ENCODE measurements at regions not wholly inside any gene's neighbourhood (a gene's known extent, or its start where the extent isn't known, plus 50 kb on each side); places are given as distances from the start of the nearest gene placed in this dataset.

GRCh38 chr6:135633573-135633972 lies 136.0 kb upstream of the AHI1 start:
- in situ Hi-C loops (cut with MboI; ENCODE audit: low pct_unique_long_range_greater_than_20kb, low sequenced_read_pairs, unreplicated experiment), result no loop called here
- no peak for DNase-seq (ENCODE audit: low spot score)
- TF ChIP-seq CTCF (IDR thresholded peaks at IDR 0.05; ENCODE audit: extremely low read depth, insufficient read depth, missing control alignments), result no peak

DNA sequence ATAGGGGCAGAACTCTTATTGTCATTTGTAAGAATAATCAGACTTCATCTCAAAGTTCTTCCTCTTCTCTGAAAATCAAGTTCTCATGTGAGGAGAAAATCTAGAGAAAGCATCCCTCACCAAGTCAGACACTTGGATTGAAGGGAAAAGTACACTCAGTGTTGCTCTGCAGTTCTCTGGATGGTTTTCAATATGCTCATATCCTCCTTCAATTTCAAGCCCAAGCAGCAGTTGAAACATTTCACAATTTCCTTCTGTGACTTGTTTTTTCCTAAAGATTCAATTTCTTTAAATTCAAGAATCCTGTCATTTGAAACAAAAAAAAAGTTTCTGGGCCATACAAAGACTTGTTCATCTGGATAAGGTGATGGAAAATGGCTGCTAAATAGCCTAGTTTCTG lies 140.2 kb upstream of the AHI1 start:
- TF ChIP-seq CTCF (IDR thresholded peaks at IDR 0.05; ENCODE audit: extremely low read depth, insufficient read depth, missing control alignments), result no peak
- in situ Hi-C loops (cut with MboI; ENCODE audit: low pct_unique_long_range_greater_than_20kb, low sequenced_read_pairs, unreplicated experiment), result no loop called here
- no peak for DNase-seq (ENCODE audit: low spot score)

DNA sequence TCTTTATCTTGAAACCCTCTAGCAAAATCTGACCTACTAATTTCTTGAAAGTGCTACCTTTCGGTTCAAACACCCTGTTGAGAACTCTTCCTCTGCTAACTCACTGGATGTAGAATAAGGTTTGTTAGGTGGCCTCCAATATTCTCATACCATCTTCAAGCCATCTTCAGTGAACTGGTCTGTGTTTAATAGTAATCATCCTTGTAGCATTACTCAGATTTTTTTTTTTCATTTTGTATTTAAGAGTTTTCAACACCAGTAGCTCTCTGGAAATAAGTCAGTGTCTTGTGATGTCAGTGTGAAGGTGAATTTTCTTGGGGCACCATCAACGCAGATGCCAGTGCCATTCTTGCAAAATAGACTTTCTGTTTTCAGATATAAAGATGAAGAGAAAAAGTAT lies 140.6 kb upstream of the AHI1 start:
- in situ Hi-C loops (cut with MboI; ENCODE audit: low pct_unique_long_range_greater_than_20kb, low sequenced_read_pairs, unreplicated experiment), result no loop called here
- TF ChIP-seq CTCF (IDR thresholded peaks at IDR 0.05; ENCODE audit: extremely low read depth, insufficient read depth, missing control alignments), result no peak
- DNase-seq (ENCODE audit: low spot score), result no peak

DNA sequence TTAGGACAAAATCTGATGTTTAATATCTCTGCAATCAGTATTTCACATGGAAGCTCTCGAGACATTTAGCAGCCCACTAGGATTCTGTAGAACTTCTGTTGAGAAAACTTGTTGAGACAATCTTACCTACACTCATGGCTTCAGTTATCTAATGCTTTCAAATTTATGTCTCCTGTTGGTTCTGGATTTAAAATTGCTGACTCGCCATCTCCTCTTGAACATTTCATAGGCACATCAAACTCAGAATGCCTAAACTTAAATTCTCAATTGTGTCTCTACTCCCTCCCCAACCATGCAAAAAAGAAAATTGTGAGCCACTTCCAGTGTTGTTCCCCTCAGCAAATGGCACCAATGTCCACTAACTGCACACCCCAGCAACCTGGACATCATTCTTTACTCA lies 142.5 kb upstream of the AHI1 start:
- in situ Hi-C loops (cut with MboI; ENCODE audit: low pct_unique_long_range_greater_than_20kb, low sequenced_read_pairs, unreplicated experiment), result no loop called here
- no peak for TF ChIP-seq CTCF (IDR thresholded peaks at IDR 0.05; ENCODE audit: extremely low read depth, insufficient read depth, missing control alignments)
- DNase-seq (ENCODE audit: low spot score), result no peak

DNA sequence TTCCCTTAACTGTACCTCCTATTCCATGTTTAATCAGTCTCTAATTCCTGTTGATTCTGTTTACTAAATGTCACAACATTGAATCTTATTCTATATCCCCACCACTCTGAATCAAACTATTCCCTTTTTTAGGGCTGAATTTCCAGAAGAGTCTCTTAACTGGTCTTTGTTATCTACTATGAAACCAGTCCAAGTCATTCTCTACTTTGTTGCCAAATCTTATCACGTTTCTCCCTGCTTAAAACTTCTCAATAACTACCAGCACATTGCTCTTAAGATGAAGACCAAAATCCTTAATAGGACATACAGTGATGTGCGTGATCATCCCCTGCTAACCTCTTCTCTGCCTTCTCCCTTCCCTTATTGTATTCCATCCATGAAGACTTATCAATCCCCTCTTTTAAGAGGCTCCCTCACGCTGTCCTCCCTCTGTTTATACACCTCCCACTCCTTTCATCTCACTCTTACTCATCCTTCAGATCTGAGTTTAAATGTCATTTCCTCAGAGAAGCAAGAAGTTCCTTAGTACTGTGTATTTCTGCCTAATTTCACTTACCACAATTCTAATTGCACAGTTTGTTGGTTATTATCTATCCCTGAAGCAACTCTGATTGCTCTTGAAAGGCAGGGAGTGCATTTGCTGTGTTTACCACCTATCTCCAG lies 143.0 kb upstream of the AHI1 start:
- no peak for TF ChIP-seq CTCF (IDR thresholded peaks at IDR 0.05; ENCODE audit: extremely low read depth, insufficient read depth, missing control alignments)
- no peak for DNase-seq (ENCODE audit: low spot score)
- in situ Hi-C loops (cut with MboI; ENCODE audit: low pct_unique_long_range_greater_than_20kb, low sequenced_read_pairs, unreplicated experiment), result no loop called here

- in situ Hi-C loops (cut with MboI; ENCODE audit: low pct_unique_long_range_greater_than_20kb, low sequenced_read_pairs, unreplicated experiment), result no loop called here
- no peak for TF ChIP-seq CTCF (IDR thresholded peaks at IDR 0.05; ENCODE audit: extremely low read depth, insufficient read depth, missing control alignments)
These were observed 145.4 kb upstream of the AHI1 start for GRCh38 chr6:135642912-135643311.

GRCh38 chr6:135644394-135644793 lies 146.9 kb upstream of the AHI1 start:
- in situ Hi-C loops (cut with MboI; ENCODE audit: low pct_unique_long_range_greater_than_20kb, low sequenced_read_pairs, unreplicated experiment), result no loop called here
- TF ChIP-seq CTCF (IDR thresholded peaks at IDR 0.05; ENCODE audit: extremely low read depth, insufficient read depth, missing control alignments), result no peak
- DNase-seq (ENCODE audit: low spot score), result no peak

More at GRCh38 chr6:135642912-135643311, 145.4 kb upstream of the AHI1 start:
- no peak for DNase-seq (ENCODE audit: low spot score)

Measured in GM13977 (cell line).